ENCODE measurements at regions not wholly inside any gene's neighbourhood (a gene's known extent, or its start where the extent isn't known, plus 50 kb on each side); places are given as distances from the start of the nearest gene placed in this dataset.

GRCh38 chr6:145082359-145082758, 653.0 kb downstream of the EPM2A start:
- TF ChIP-seq ZFX (IDR thresholded peaks at IDR 0.05): no peak
- TF ChIP-seq CTCF (conservative IDR thresholded peaks at IDR 0.05): no peak
- H3K27ac ChIP-seq: no peak overlapping the region

- no peak overlapping the region for H3K27ac ChIP-seq
- no peak for TF ChIP-seq CTCF (conservative IDR thresholded peaks at IDR 0.05)
- TF ChIP-seq ZFX (IDR thresholded peaks at IDR 0.05): no peak
Observed at GRCh38 chr6:145086197-145086596, 649.1 kb downstream of the EPM2A start.

- H3K27ac ChIP-seq: no peak overlapping the region
- TF ChIP-seq ZFX (IDR thresholded peaks at IDR 0.05): no peak
- no peak for TF ChIP-seq CTCF (conservative IDR thresholded peaks at IDR 0.05)
Observed at GRCh38 chr6:145087034-145087433, 648.3 kb downstream of the EPM2A start.

GRCh38 chr6:145090801-145091585, 644.3 kb downstream of the EPM2A start:
- H3K27ac ChIP-seq: no peak overlapping the region
- TF ChIP-seq CTCF (conservative IDR thresholded peaks at IDR 0.05): no peak
- TF ChIP-seq ZFX (IDR thresholded peaks at IDR 0.05): no peak

GRCh38 chr6:145091586-145092142, 643.7 kb downstream of the EPM2A start:
- H3K27ac ChIP-seq: no peak overlapping the region
- TF ChIP-seq ZFX (IDR thresholded peaks at IDR 0.05) (no peak), CTCF (conservative IDR thresholded peaks at IDR 0.05) (no peak)

- H3K27ac ChIP-seq: no peak overlapping the region
- no peak for TF ChIP-seq ZFX (IDR thresholded peaks at IDR 0.05)
- TF ChIP-seq CTCF (conservative IDR thresholded peaks at IDR 0.05): no peak
Observed at GRCh38 chr6:145092554-145092953, 642.8 kb downstream of the EPM2A start.

- no peak overlapping the region for H3K27ac ChIP-seq
- no peak for TF ChIP-seq ZFX (IDR thresholded peaks at IDR 0.05)
- no peak for TF ChIP-seq CTCF (conservative IDR thresholded peaks at IDR 0.05)
Observed at GRCh38 chr6:145093226-145093625, 642.1 kb downstream of the EPM2A start.

Measured in C4-2B (cell line).